GM21423 (cell line): ENCODE measurements at regions not wholly inside any gene's neighbourhood (a gene's known extent, or its start where the extent isn't known, plus 50 kb on each side); places are given as distances from the start of the nearest gene placed in this dataset.

Source experiments
- ATAC-seq: cut with Tn5 transposase; IDR thresholded peaks from one replicate; pipeline ENCODE4 v1.9.1; 2021; ENCODE audit warnings: mild to moderate bottlenecking, moderate library complexity; ENCODE audit not compliant: unreplicated experiment

- no peak for ATAC-seq
Measured at GRCh38 chr11:127275774-127276173, 275.2 kb upstream of the KIRREL3 start.

DNA sequence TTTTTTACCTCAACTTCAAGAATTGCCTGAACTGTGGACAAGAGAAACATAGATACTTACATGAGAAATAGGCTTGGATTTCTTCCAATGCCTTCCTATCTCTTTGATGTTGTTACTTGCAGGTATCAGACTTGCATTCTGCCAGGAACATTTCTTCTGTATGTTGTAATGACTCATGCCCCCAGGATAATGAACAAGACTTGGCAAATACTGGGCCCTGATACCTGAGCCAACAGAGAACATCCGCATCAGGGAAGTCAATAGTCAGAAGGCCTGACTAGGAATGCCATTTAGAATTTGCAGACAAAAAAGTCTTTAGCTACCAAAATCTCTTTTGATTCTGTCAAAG is 273.7 kb upstream of the KIRREL3 start:
- no peak for ATAC-seq

DNA sequence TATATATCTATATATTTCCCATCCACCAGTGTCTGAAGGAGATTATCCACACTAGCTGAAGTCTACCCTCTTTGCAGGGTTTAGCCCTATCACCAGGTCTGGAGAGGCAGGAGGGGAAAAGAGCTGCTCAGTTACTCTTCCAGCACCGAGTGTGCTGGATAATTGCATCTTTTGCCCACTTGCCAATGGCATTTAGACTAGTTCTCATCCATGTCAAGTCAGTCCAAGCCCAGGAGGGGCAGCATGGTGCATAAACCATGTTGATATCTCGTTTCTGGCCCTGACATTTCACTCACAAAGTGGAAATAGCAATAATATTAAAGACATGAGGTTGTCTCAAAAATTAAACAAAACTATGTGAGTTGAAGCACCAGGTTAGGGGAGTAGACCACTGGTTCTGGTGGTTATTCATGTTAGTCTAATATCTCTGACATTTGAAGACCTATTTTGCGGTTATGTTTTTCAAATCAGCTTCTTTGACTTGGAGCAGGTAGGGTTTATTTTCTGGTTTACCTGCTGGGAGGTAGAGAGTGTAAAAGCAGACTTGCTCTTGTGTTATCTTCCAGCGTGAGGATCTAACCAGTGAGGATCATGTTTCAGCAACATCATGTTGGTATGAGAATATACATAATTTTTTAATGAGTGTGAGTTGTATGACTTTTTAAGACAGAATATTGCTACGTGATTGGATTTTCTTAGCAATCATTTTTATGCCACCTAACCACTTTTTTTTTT is 273.2 kb upstream of the KIRREL3 start:
- no peak for ATAC-seq

DNA sequence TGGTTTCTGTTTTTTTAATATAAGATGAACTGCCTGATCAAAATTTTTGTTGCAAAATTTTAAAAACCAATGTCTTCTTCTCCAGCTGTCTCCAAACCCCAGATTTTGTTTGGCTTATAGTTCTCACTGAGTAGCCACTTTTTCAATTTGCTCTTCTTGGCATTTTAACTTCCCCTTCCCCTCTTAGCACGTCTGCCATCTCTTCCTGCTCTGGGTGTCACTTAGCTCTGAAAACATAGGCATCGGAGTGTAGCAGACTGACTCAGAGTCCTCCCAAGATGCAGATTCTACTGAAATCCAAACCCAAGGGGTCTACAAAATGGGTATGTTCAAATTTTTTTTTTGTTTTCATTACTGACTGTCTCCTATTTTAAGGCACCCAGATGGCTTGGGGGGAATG is 270.3 kb upstream of the KIRREL3 start:
- ATAC-seq, result no peak

- ATAC-seq, result no peak
Measured at GRCh38 chr11:127269911-127270310, 269.3 kb upstream of the KIRREL3 start.

DNA sequence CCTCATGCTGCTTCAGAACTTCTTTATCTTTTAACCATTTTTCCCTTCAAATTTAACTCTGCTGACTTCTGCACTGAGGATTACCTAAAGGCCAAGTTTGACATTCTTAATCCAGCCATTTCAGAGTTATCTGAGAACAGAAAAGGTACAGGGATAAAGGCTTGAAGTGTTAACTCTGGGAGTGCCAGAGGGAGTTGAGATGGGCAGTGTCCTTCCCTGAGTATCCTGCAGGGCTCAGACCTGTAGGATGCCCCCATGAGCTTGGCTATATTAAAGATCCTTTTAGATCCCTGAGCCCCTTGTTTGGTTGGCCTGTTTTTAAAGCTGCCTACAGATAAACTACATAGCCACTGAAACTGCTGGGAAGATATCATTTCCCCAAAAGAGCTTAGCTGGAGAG is 268.4 kb upstream of the KIRREL3 start:
- ATAC-seq, result no peak

DNA sequence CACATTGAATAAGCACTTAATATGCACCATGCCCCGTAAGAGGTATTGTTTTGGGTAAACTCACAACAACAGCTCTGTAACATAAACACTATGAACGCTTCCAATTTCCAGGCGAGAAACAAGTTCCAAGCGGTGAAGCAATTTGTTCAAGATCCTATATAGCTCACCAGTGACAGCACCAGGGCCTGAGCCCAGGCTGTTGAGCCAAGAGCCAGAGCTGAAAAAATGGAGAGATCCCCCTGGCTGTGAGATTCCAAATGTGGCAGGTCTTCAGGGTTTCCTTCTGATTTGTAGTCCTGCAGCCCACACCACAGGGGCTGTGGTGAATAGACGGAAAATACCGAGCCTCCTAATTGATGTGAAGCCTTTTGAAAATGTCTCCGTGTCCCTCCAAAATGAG is 268.0 kb upstream of the KIRREL3 start:
- no peak for ATAC-seq

GRCh38 chr11:127259102-127259501 is 258.5 kb upstream of the KIRREL3 start:
- ATAC-seq, result no peak

GRCh38 chr11:127255209-127255608 is 254.6 kb upstream of the KIRREL3 start:
- ATAC-seq, result no peak

DNA sequence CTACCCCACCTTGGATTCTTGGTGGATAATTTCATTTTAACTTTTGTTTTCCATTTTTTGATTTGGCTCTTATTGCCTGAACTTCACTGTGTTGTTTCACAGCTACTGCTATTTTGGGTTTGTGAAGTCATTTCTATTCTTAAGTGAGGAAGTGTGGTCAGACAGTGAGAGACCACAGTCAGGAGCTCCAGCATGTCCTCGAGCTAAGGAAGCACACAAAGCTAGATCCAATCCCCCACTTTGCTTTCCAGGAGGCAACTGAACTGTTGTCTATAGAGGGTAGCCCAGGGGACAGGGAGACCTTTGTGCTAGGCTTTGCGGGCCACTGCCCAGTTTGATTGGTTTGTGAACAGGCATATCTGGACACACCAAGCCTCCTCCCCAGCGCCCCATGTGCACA is 251.8 kb upstream of the KIRREL3 start:
- ATAC-seq, result no peak

- ATAC-seq, result no peak
Measured at GRCh38 chr11:127249576-127249975, 249.0 kb upstream of the KIRREL3 start.

DNA sequence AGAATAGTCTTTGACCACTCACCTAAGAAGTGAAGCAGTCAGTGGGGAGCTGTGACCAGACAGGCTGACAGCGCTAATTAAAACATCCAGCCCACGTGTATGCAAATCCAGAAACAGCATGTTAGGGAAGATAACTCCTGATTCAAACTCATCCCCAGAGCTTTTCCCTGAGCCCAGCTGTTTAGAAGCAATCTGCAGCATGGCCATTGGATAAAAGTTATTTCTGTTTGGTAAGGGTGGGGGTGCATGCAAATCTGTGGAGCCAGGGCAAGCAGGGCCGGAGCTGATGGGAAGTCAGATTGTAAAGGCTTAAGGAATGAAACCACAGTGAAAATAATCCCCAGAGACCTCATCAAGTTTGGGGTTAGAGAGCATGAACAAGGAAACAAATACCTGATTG is 247.9 kb upstream of the KIRREL3 start:
- ATAC-seq, result no peak

- no peak for ATAC-seq
Measured at GRCh38 chr11:127247261-127247851, 246.8 kb upstream of the KIRREL3 start.

DNA sequence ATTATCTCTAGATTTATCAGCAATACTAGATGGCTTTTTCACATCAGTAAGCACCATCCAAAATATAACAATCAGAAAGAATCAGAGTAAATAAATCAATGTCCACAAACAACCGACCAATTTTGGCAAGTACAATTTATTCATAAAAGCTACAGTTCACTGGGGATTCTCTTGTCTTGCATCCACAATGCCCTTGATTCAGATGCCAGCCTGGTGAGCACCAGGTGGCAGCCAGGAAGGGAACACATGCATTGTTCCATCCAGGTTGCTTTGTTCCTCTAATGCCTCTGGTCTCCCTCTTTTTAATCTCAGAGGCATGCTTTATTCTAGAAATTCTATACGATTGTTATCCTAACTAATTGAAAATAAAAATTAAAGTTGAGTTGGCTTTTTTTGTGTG is 242.1 kb upstream of the KIRREL3 start:
- no peak for ATAC-seq

DNA sequence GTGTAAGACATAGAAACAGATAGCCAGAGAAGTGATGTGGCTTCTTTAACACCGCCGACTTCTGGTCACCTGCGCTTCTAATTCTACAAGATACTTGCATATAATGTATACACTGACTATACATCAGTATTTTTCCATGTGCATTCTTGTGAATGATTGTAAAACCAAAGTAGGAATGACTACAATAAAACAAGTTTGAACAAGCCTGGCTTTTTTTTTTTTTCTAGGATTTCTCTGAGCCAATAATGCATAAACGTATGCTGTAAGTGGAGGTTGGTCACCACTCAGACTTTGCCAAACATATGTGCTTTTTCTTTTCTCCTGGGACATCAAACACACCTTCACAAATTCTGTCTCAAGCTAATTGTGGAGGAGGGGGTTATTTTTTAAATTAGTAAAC is 237.8 kb upstream of the KIRREL3 start:
- no peak for ATAC-seq

GRCh38 chr11:127236776-127237175 is 236.2 kb upstream of the KIRREL3 start:
- ATAC-seq, result no peak

- no peak for ATAC-seq
Measured at GRCh38 chr11:127233998-127234397, 233.4 kb upstream of the KIRREL3 start.

GRCh38 chr11:127230392-127230791 is 229.8 kb upstream of the KIRREL3 start:
- ATAC-seq, result no peak

DNA sequence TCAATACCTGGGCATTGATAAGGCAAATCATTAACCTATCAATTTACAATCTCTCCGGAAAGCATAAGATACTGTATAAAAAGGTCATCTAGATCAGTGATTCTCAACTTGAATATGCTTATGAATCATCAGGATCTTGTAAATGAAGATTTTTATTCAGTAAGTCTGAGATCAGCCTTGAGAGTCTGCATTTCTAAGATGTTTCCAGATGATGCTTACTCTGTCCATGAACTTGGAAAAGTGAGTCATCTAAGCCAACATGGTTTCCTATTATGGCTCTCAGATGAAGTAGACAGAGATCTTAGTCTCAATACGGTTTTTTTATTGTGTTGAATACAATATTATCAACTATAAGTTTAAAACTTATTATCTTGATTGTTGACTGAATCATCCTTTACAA is 226.4 kb upstream of the KIRREL3 start:
- ATAC-seq, result no peak

GRCh38 chr11:127226380-127226779 is 225.8 kb upstream of the KIRREL3 start:
- ATAC-seq, result no peak

DNA sequence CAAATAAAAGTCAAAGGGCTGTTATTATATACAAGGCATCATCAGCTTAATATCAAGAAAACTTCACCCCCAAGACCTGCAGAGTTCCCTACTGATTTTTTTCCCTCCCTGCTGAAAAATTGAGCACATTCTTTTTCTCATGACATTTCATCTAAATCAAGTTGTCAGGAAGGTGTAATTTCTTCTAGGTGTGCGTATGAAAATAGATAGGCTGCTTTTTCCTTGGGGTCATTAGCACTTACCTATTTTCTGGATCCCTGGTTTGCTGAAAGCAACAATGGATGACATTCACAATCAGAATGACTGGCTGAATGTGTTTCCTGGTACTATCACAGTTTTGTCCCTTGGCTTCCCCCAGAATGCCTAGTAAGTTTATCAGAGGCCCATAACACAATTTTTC is 225.0 kb upstream of the KIRREL3 start:
- no peak for ATAC-seq

- no peak for ATAC-seq
Measured at GRCh38 chr11:127224276-127224675, 223.7 kb upstream of the KIRREL3 start.

- no peak for ATAC-seq
Measured at GRCh38 chr11:127223633-127224032, 223.1 kb upstream of the KIRREL3 start.
